Keratinocyte (primary cell): ENCODE measurements at regions not wholly inside any gene's neighbourhood (a gene's known extent, or its start where the extent isn't known, plus 50 kb on each side); places are given as distances from the start of the nearest gene placed in this dataset.

Experiments
- DNase-seq: peaks from one replicate; pipeline ENCODE4 v3.0.0-alpha.2; 2011; ENCODE audit warnings: low read depth, missing footprints, low spot score
- FAIRE-seq: peaks from 2 replicates; lab custom pipeline; 2011; peaks lifted over from hg19 to GRCh38; lab: Jason Lieb, UNC
- H2AFZ ChIP-seq: 2 replicates; pipeline ENCODE4 v1.6.0; 2012; ENCODE audit warnings: low read length, control low read depth, inconsistent platforms; ENCODE audit not compliant: control insufficient read depth
- H3K27ac ChIP-seq: 2 replicates; pipeline ENCODE4 v1.5.1; 2011; ENCODE audit warnings: low read length; ENCODE audit not compliant: control insufficient read depth, insufficient read depth
- H3K27me3 ChIP-seq: 3 replicates; pipeline ENCODE4 v1.6.0; 2011; ENCODE audit warnings: low read length; ENCODE audit not compliant: control insufficient read depth, insufficient read depth; ENCODE audit errors: extremely low read depth
- H3K36me3 ChIP-seq, 2 experiments: 2 replicates in 1 of 2; 3 replicates in 1 of 2; pipeline ENCODE4 v1.5.1; 2011; ENCODE audit warnings: low read length in 2 of 2, mild to moderate bottlenecking in 1 of 2; ENCODE audit not compliant: control insufficient read depth in 2 of 2, insufficient read depth in 2 of 2; ENCODE audit errors: extremely low read depth in 1 of 2
- H3K4me1 ChIP-seq: 3 replicates; pipeline ENCODE4 v1.5.1; 2011; ENCODE audit warnings: low read length; ENCODE audit not compliant: control insufficient read depth, insufficient read depth; ENCODE audit errors: extremely low read depth
- H3K4me2 ChIP-seq: 3 replicates; pipeline ENCODE4 v1.6.0; 2011; ENCODE audit warnings: low read depth, low read length; ENCODE audit not compliant: control insufficient read depth, insufficient read depth; ENCODE audit errors: extremely low read depth
- H3K4me3 ChIP-seq, 3 experiments: fragments of 200-600 bp in 1 of 3; sonication (generic) in 1 of 3; 2 replicates in 2 of 3; 3 replicates in 1 of 3; pipeline ENCODE4 v1.5.1; 2011 to 2016; ENCODE audit warnings: low read length in 3 of 3, mild to moderate bottlenecking in 3 of 3, control low read depth in 2 of 3, inconsistent platforms in 1 of 3, low read depth in 1 of 3, mixed read lengths in 1 of 3, mixed run types in 1 of 3, moderate library complexity in 1 of 3; ENCODE audit not compliant: control insufficient read depth in 2 of 3, insufficient read depth in 2 of 3; ENCODE audit errors: extremely low read depth in 1 of 3
- H3K79me2 ChIP-seq: 2 replicates; pipeline ENCODE4 v1.6.0; 2012; ENCODE audit warnings: low read length; ENCODE audit not compliant: control insufficient read depth, insufficient read depth
- H3K9ac ChIP-seq: 3 replicates; pipeline ENCODE4 v1.6.0; 2011; ENCODE audit warnings: low read length; ENCODE audit not compliant: control insufficient read depth, insufficient read depth; ENCODE audit errors: extremely low read depth
- H3K9me1 ChIP-seq: 3 replicates; pipeline ENCODE4 v1.6.0; 2011; ENCODE audit warnings: low read length; ENCODE audit not compliant: control insufficient read depth, insufficient read depth; ENCODE audit errors: extremely low read depth
- H3K9me3 ChIP-seq: 2 replicates; pipeline ENCODE4 v1.5.1; 2012; ENCODE audit warnings: low read depth, low read length; ENCODE audit not compliant: control insufficient read depth
- H4K20me1 ChIP-seq: 3 replicates; pipeline ENCODE4 v1.6.0; 2011; ENCODE audit warnings: low read length; ENCODE audit not compliant: control insufficient read depth, insufficient read depth; ENCODE audit errors: extremely low read depth
- EZH2 ChIP-seq: IDR thresholded peaks from one replicate; pipeline ENCODE4 v1.6.1; 2012; ENCODE audit warnings: inconsistent platforms, mild to moderate bottlenecking, low read length, moderate library complexity
- dilution Hi-C: fragments of 300-500 bp; cut with MboI; formaldehyde crosslinking; loops from one replicate; pipeline ENCODE4 v1.7.0; 2020; ENCODE audit warnings: low sequenced_read_pairs; ENCODE audit not compliant: extremely low pct_ligation_motif_present
- TF ChIP-seq, protein P1 (sequence below), 3 experiments: IDR thresholded peaks in 1 of 3; conservative IDR thresholded peaks in 1 of 3; optimal IDR thresholded peaks in 1 of 3; 2 replicates in 2 of 3; 3 replicates in 1 of 3; pipeline versions ENCODE3 to v1.5.1; 2011; ENCODE audit warnings: low read length in 3 of 3, mild to moderate bottlenecking in 3 of 3, moderate library complexity in 2 of 3, control low read depth in 1 of 3, inconsistent platforms in 1 of 3; ENCODE audit not compliant: insufficient read depth in 2 of 3; ENCODE audit errors: extremely low read depth in 1 of 3

DNA sequence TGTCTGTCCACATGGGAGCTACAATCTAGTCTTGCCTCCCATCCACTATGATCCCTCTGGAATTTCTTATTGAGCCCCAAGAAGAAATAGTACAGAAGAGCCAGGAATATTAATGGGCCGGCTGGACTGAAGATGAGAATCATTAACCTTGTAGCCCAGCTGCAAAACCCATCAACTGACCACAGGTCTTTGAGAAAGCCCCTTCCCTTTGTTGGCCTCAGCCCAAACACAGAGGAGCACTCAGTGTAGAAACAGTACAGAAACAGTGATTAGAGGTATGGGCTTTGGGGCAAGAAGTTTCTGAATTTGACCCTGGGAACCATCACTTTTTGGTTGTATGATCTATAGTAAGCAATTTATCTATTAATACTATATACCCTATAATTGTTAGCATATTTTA lies 76.8 kb upstream of the RAB40AL start:
- Histone ChIP-seq H4K20me1 (no peaks in the 10 kb centered on the region), H3K9ac (no peak overlapping the region), H3K27me3 (no peaks in the 10 kb centered on the region), H3K79me2 (no peaks in the 10 kb centered on the region), H3K27ac (no peak overlapping the region), H3K4me1 (no peaks in the 10 kb centered on the region), H3K4me2 (no peak overlapping the region), H2AFZ (no peak overlapping the region), H3K4me3 (no peak overlapping the region), H3K9me1 (no peaks in the 10 kb centered on the region), H3K36me3 (peaks cover 2 to 3% of the 10 kb centered on the region in 2 experiments), H3K9me3 (no peaks in the 10 kb centered on the region)
- DNase-seq (no peak), FAIRE-seq (no peak)
- dilution Hi-C loops = no loop called here
- TF ChIP-seq EZH2 = no peak
- TF ChIP-seq, protein P1, sequence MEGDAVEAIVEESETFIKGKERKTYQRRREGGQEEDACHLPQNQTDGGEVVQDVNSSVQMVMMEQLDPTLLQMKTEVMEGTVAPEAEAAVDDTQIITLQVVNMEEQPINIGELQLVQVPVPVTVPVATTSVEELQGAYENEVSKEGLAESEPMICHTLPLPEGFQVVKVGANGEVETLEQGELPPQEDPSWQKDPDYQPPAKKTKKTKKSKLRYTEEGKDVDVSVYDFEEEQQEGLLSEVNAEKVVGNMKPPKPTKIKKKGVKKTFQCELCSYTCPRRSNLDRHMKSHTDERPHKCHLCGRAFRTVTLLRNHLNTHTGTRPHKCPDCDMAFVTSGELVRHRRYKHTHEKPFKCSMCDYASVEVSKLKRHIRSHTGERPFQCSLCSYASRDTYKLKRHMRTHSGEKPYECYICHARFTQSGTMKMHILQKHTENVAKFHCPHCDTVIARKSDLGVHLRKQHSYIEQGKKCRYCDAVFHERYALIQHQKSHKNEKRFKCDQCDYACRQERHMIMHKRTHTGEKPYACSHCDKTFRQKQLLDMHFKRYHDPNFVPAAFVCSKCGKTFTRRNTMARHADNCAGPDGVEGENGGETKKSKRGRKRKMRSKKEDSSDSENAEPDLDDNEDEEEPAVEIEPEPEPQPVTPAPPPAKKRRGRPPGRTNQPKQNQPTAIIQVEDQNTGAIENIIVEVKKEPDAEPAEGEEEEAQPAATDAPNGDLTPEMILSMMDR (optimal IDR thresholded peaks at IDR 0.05 in 1 of 3, IDR thresholded peaks at IDR 0.05 in 1 of 3, conservative IDR thresholded peaks at IDR 0.05 in 1 of 3; ENCODE audit: extremely low read depth in 1 of 3, insufficient read depth in 2 of 3, low read length in 3 of 3) = no peak

DNA sequence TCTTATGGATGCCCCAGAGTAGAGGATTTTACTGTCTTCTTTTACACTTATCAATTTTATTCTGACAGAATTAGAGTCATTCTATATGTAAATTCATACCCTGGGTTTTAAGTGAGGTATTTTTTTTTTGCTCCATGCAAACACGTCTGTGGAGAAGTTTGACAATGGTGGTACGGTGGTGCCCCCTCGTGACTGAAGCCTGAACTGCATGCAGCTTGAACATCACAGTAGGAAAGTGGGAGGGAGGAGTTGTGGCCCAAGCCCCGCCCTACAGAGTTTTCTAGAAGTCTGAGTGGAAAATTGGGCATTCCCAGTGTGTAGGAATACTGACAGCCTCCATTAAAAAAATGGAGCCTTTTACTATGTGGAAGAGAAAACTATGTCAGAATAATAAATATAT lies 73.3 kb upstream of the RAB40AL start:
- H3K27ac ChIP-seq = no peak overlapping the region
- H3K79me2 ChIP-seq = no peaks in the 10 kb centered on the region
- no peaks in the 10 kb centered on the region for H3K27me3 ChIP-seq
- dilution Hi-C loops = no loop called here
- DNase-seq = no peak
- H4K20me1 ChIP-seq = no peaks in the 10 kb centered on the region
- TF ChIP-seq EZH2 = no peak
- TF ChIP-seq, protein P1 (optimal IDR thresholded peaks at IDR 0.05 in 1 of 3, IDR thresholded peaks at IDR 0.05 in 1 of 3, conservative IDR thresholded peaks at IDR 0.05 in 1 of 3; ENCODE audit: extremely low read depth in 1 of 3, insufficient read depth in 2 of 3, low read length in 3 of 3) = peak; percentile 71 to 92 (median 86)
- no peak overlapping the region for H3K9ac ChIP-seq
- H3K36me3 ChIP-seq = peaks cover 3% of the 10 kb centered on the region in 2 experiments
- no peaks in the 10 kb centered on the region for H3K9me3 ChIP-seq
- H2AFZ ChIP-seq = no peak overlapping the region
- no peak overlapping the region for H3K4me3 ChIP-seq
- H3K9me1 ChIP-seq = no peaks in the 10 kb centered on the region
- peak; percentile 49 for FAIRE-seq
- H3K4me2 ChIP-seq = no peak overlapping the region
- H3K4me1 ChIP-seq = no peaks in the 10 kb centered on the region
